Neural progenitor cell (in vitro differentiated cells): ENCODE measurements at regions not wholly inside any gene's neighbourhood (a gene's known extent, or its start where the extent isn't known, plus 50 kb on each side); places are given as distances from the start of the nearest gene placed in this dataset.
A peak's percentile ranks its signal among the peaks of the same experiment; 100 is the strongest.
"Not testable (repeated sequence)": the region's sequence is repeated elsewhere in the genome, so short reads cannot be mapped to it uniquely, and the experiment has no call there.

Experiments used
- DNase-seq: peaks from one replicate; pipeline ENCODE4 v3.0.0-alpha.2; 2016; ENCODE audit warnings: low spot score
- H2AFZ ChIP-seq: fragments of 200-600 bp; sonication (generic); replicated peaks from 2 replicates; pipeline ENCODE4 v1.6.1; 2016; ENCODE audit warnings: antibody characterized with exemption
- H3F3A ChIP-seq: fragments of 200-600 bp; sonication (generic); 2 replicates; pipeline ENCODE4 v1.6.1; 2016; ENCODE audit warnings: antibody characterized with exemption, low read depth
- H3K27ac ChIP-seq: fragments of 200-600 bp; sonication (generic); 2 replicates; pipeline ENCODE4 v1.5.1; 2016; ENCODE audit warnings: mild to moderate bottlenecking
- H3K27me3 ChIP-seq: fragments of 200-600 bp; sonication (generic); 2 replicates; pipeline ENCODE4 v1.6.1; 2016; ENCODE audit warnings: mild to moderate bottlenecking, moderate library complexity
- H3K36me3 ChIP-seq: fragments of 200-600 bp; sonication (generic); 2 replicates; pipeline ENCODE4 v1.5.1; 2016
- H3K4me1 ChIP-seq: fragments of 200-600 bp; sonication (generic); 2 replicates; pipeline ENCODE4 v1.6.1; 2016; ENCODE audit warnings: mixed run types
- H3K4me2 ChIP-seq: fragments of 200-600 bp; sonication (generic); 2 replicates; pipeline ENCODE4 v1.6.1; 2016
- H3K4me3 ChIP-seq: fragments of 200-600 bp; sonication (generic); 2 replicates; pipeline ENCODE4 v1.5.1; 2016
- H3K79me2 ChIP-seq: fragments of 200-600 bp; sonication (generic); 2 replicates; pipeline ENCODE4 v1.6.1; 2016; ENCODE audit warnings: low read depth
- H3K9ac ChIP-seq: fragments of 200-600 bp; sonication (generic); 2 replicates; pipeline ENCODE4 v1.6.1; 2016
- H3K9me3 ChIP-seq: fragments of 200-600 bp; sonication (generic); 2 replicates; pipeline ENCODE4 v1.5.1; 2016; ENCODE audit warnings: low read depth
- H4K20me1 ChIP-seq: fragments of 200-600 bp; sonication (generic); 2 replicates; pipeline ENCODE4 v1.6.1; 2016; ENCODE audit warnings: low read depth
- H3K27ac Mint-ChIP-seq: 3 replicates; pipeline ENCODE4 v1.8.0; 2021; ENCODE audit warnings: mixed read lengths
- H3K27me3 Mint-ChIP-seq: 2 replicates; pipeline ENCODE4 v1.8.0; 2022; ENCODE audit warnings: low read depth, mild to moderate bottlenecking, inconsistent platforms, moderate library complexity, mixed read lengths; ENCODE audit not compliant: insufficient read depth
- H3K36me3 Mint-ChIP-seq: 3 replicates; pipeline ENCODE4 v1.8.0; 2021; ENCODE audit warnings: mixed read lengths
- H3K4me1 Mint-ChIP-seq: 3 replicates; pipeline ENCODE4 v1.8.0; 2021; ENCODE audit warnings: mixed read lengths
- H3K4me3 Mint-ChIP-seq: 3 replicates; pipeline ENCODE4 v1.8.0; 2021; ENCODE audit warnings: mild to moderate bottlenecking, moderate library complexity, mixed read lengths
- H3K9me3 Mint-ChIP-seq: 3 replicates; pipeline ENCODE4 v1.8.0; 2020; ENCODE audit warnings: mixed read lengths
- CTCF ChIP-seq: fragments of 200-600 bp; sonication (generic); IDR thresholded peaks from 2 replicates; pipeline ENCODE4 v1.5.1; 2017; ENCODE audit warnings: antibody characterized with exemption, mild to moderate bottlenecking
- EZH2 ChIP-seq: fragments of 200-600 bp; sonication (generic); IDR thresholded peaks from 2 replicates; pipeline ENCODE4 v1.6.1; 2017; ENCODE audit warnings: antibody characterized with exemption, mild to moderate bottlenecking, moderate library complexity
- EZH2phosphoT487 ChIP-seq: fragments of 200-600 bp; sonication (generic); IDR thresholded peaks from 2 replicates; pipeline ENCODE4 v1.6.1; 2017; ENCODE audit warnings: antibody characterized with exemption

DNA sequence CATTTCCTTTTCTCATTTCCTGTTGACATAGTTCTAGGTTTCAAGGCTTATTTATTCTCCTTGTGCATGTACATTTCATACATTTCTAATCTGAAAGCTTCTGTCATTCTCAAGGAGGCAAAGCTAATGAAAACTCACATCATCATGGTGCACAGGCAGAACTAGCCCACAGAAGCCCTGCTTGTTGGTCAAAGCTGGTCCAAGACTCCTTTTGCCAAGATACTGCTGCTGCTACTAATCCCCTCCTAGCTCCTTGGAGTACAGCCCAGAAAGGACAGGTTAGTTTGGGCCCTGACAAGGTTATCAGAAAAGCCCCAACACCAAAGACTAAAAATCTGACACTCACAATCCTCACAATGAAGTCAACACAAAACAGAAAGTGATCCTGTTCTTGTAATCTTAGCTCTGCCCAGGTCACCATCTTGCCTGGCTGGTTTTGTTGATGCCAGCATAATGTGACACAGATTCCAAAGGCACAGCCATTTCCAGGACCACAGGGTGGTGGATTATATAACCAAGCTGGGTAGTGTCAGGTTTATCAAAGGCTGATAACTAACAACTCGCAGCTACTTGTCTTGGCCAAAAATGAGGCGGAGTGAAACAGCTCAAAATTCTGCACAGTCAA lies 417.4 kb downstream of the NDFIP2 start:
- DNase-seq: no peak
- Histone ChIP-seq H3K4me3 (no peak overlapping the region), H3K9ac (no peak overlapping the region), H3K4me2 (no peak overlapping the region), H3K4me1 (no peaks in the 10 kb centered on the region), H3K79me2 (no peaks in the 10 kb centered on the region), H3K9me3 (no peaks in the 10 kb centered on the region), H3K36me3 (no peaks in the 10 kb centered on the region), H2AFZ (no peak overlapping the region), H3K27me3 (no peaks in the 10 kb centered on the region), H3F3A (no peaks in the 10 kb centered on the region), H3K27ac (no peak overlapping the region), H4K20me1 (no peaks in the 10 kb centered on the region)
- peaks cover 9% of the 10 kb centered on the region for H3K36me3 Mint-ChIP-seq
- no peak overlapping the region for H3K4me3 Mint-ChIP-seq
- H3K27me3 Mint-ChIP-seq: peaks cover 7% of the 10 kb centered on the region
- H3K9me3 Mint-ChIP-seq: peaks cover 18% of the 10 kb centered on the region
- TF ChIP-seq EZH2phosphoT487 (no peak), EZH2 (no peak), CTCF (no peak)
- peaks cover 4% of the 10 kb centered on the region for H3K4me1 Mint-ChIP-seq
- no peak overlapping the region for H3K27ac Mint-ChIP-seq

GRCh38 chr13:79896851-79897250 lies 415.9 kb downstream of the NDFIP2 start:
- TF ChIP-seq EZH2: no peak
- TF ChIP-seq CTCF: no peak
- no peak for TF ChIP-seq EZH2phosphoT487
- H3K27me3 Mint-ChIP-seq: peaks cover 7% of the 10 kb centered on the region

GRCh38 chr13:79895416-79895815 lies 414.5 kb downstream of the NDFIP2 start:
- H3K36me3 Mint-ChIP-seq: peaks cover 18% of the 10 kb centered on the region
- Histone ChIP-seq H4K20me1 (no peaks in the 10 kb centered on the region), H3K27ac (no peak overlapping the region), H3K4me2 (no peak overlapping the region), H3K27me3 (no peaks in the 10 kb centered on the region), H3K9me3 (no peaks in the 10 kb centered on the region), H3K4me3 (no peak overlapping the region), H2AFZ (no peak overlapping the region), H3K79me2 (no peaks in the 10 kb centered on the region), H3F3A (no peaks in the 10 kb centered on the region), H3K36me3 (no peaks in the 10 kb centered on the region), H3K9ac (no peak overlapping the region), H3K4me1 (no peaks in the 10 kb centered on the region)
- peaks cover 8% of the 10 kb centered on the region for H3K27me3 Mint-ChIP-seq
- TF ChIP-seq EZH2 (no peak), CTCF (no peak), EZH2phosphoT487 (no peak)
- H3K27ac Mint-ChIP-seq: no peak overlapping the region
- peaks cover 38% of the 10 kb centered on the region for H3K9me3 Mint-ChIP-seq
- DNase-seq: no peak
- no peak overlapping the region for H3K4me3 Mint-ChIP-seq
- no peaks in the 10 kb centered on the region for H3K4me1 Mint-ChIP-seq

More at GRCh38 chr13:79896851-79897250, 415.9 kb downstream of the NDFIP2 start:
- Mint-ChIP-seq H3K27ac (no peak overlapping the region), H3K4me3 (no peak overlapping the region), H3K36me3 (peaks cover 9% of the 10 kb centered on the region), H3K9me3 (peaks cover 23% of the 10 kb centered on the region), H3K4me1 (peaks cover 2% of the 10 kb centered on the region)
- H3K9ac ChIP-seq: no peak overlapping the region
- no peaks in the 10 kb centered on the region for H3K9me3 ChIP-seq
- no peaks in the 10 kb centered on the region for H4K20me1 ChIP-seq
- no peak overlapping the region for H3K4me3 ChIP-seq
- H3K4me2 ChIP-seq: no peak overlapping the region
- H3K27me3 ChIP-seq: no peaks in the 10 kb centered on the region
- no peak overlapping the region for H3K27ac ChIP-seq
- DNase-seq: no peak
- no peaks in the 10 kb centered on the region for H3F3A ChIP-seq
- no peaks in the 10 kb centered on the region for H3K4me1 ChIP-seq
- H3K36me3 ChIP-seq: no peaks in the 10 kb centered on the region
- H2AFZ ChIP-seq: no peak overlapping the region
- H3K79me2 ChIP-seq: no peaks in the 10 kb centered on the region

- H3K36me3 ChIP-seq, H3K27me3 ChIP-seq, H3F3A ChIP-seq, H3K4me2 ChIP-seq, H4K20me1 ChIP-seq, H3K79me2 ChIP-seq, H3K9me3 ChIP-seq, H2AFZ ChIP-seq, H3K9ac ChIP-seq, H3K27ac Mint-ChIP-seq, H3K4me3 Mint-ChIP-seq, H3K27me3 Mint-ChIP-seq, H3K4me3 ChIP-seq, H3K27ac ChIP-seq: not testable (repeated sequence)
- H3K36me3 Mint-ChIP-seq: peaks cover 29% of the 10 kb centered on the region
- H3K4me1 ChIP-seq: peaks cover 15% of the 10 kb centered on the region
- H3K4me1 Mint-ChIP-seq: peaks cover 33% of the 10 kb centered on the region
- DNase-seq: peak; percentile 49
- H3K9me3 Mint-ChIP-seq: peaks cover 55% of the 10 kb centered on the region
Observed at GRCh38 chr13:79887278-79887677, 406.3 kb downstream of the NDFIP2 start.
